Neural cell (in vitro differentiated cells): ENCODE measurements at regions not wholly inside any gene's neighbourhood (a gene's known extent, or its start where the extent isn't known, plus 50 kb on each side); places are given as distances from the start of the nearest gene placed in this dataset.

Experiments used
- H2AFZ ChIP-seq: fragments of 200-600, 300-800 bp; sonication (generic), shearing (Covaris generic); 2 replicates; pipeline ENCODE4 v1.6.0; 2014; ENCODE audit warnings: low read depth, mild to moderate bottlenecking, antibody characterized with exemption, low read length, moderate library complexity
- H3F3A ChIP-seq: fragments of 200-600 bp; shearing (Covaris generic); 2 replicates; pipeline ENCODE4 v1.6.1; 2016; ENCODE audit warnings: mild to moderate bottlenecking, moderate library complexity, mixed read lengths, antibody characterized with exemption, low read length; ENCODE audit not compliant: insufficient read depth, poor library complexity, severe bottlenecking
- H3K27ac ChIP-seq: fragments of 200-600, 300-800 bp; sonication (generic), shearing (Covaris generic); 2 replicates; pipeline ENCODE4 v1.5.1; 2014; ENCODE audit warnings: mild to moderate bottlenecking, low read length, moderate library complexity
- H3K27me3 ChIP-seq: fragments of 300-800, 200-600 bp; sonication (generic), shearing (Covaris generic); 2 replicates; pipeline ENCODE4 v1.6.0; 2014; ENCODE audit warnings: mild to moderate bottlenecking, low read depth, low read length, moderate library complexity; ENCODE audit not compliant: insufficient read depth
- H3K36me3 ChIP-seq: fragments of 300-800, 200-600 bp; sonication (generic), shearing (Covaris generic); 2 replicates; pipeline ENCODE4 v1.5.1; 2014; ENCODE audit warnings: mild to moderate bottlenecking, antibody characterized with exemption, low read length, moderate library complexity; ENCODE audit not compliant: insufficient read depth
- H3K4me2 ChIP-seq: fragments of 300-800, 200-600 bp; sonication (generic), shearing (Covaris generic); 2 replicates; pipeline ENCODE4 v1.6.0; 2014; ENCODE audit warnings: mild to moderate bottlenecking, low read length
- H3K4me3 ChIP-seq: fragments of 300-800, 200-600 bp; sonication (generic), shearing (Covaris generic); 2 replicates; pipeline ENCODE4 v1.5.1; 2014; ENCODE audit warnings: mild to moderate bottlenecking, low read length, moderate library complexity
- H3K79me2 ChIP-seq: fragments of 200-600 bp; shearing (Covaris generic); replicated peaks from 2 replicates; pipeline ENCODE4 v1.6.0; 2014; ENCODE audit warnings: mild to moderate bottlenecking, low read length, moderate library complexity; ENCODE audit not compliant: insufficient read depth
- H3K9ac ChIP-seq: fragments of 300-800, 200-600 bp; sonication (generic), shearing (Covaris generic); 2 replicates; pipeline ENCODE4 v1.6.1; 2016; ENCODE audit warnings: mild to moderate bottlenecking, low read length, mixed read lengths
- H3K9me2 ChIP-seq: fragments of 200-600 bp; shearing (Covaris generic); 2 replicates; pipeline ENCODE4 v1.6.1; 2016; ENCODE audit warnings: mild to moderate bottlenecking, low read length, mixed read lengths; ENCODE audit not compliant: insufficient read depth
- H3K9me3 ChIP-seq: fragments of 200-600, 300-800 bp; sonication (generic), shearing (Covaris generic); 2 replicates; pipeline ENCODE4 v1.6.1; 2016; ENCODE audit warnings: mild to moderate bottlenecking, mixed run types, low read length, moderate library complexity, mixed read lengths
- H4K20me1 ChIP-seq: fragments of 200-600 bp; shearing (Covaris generic); 2 replicates; pipeline ENCODE4 v1.6.1; 2016; ENCODE audit warnings: mild to moderate bottlenecking, mixed run types; ENCODE audit not compliant: insufficient read depth
- EP300 ChIP-seq: fragments of 450-650 bp; conservative IDR thresholded peaks from 2 replicates; pipeline ENCODE4 v1.6.1; 2014; ENCODE audit warnings: antibody characterized with exemption, mild to moderate bottlenecking, moderate library complexity; ENCODE audit not compliant: poor library complexity, severe bottlenecking
- EZH2 ChIP-seq: fragments of 200-600, 300-800 bp; shearing (Covaris generic), sonication (generic); IDR thresholded peaks from 2 replicates; pipeline ENCODE4 v1.6.1; 2014; ENCODE audit warnings: antibody characterized with exemption, low read length, borderline replicate concordance, mild to moderate bottlenecking; ENCODE audit not compliant: insufficient read depth, poor library complexity, severe bottlenecking
- MXI1 ChIP-seq: fragments of 450-650 bp; conservative IDR thresholded peaks from 2 replicates; pipeline ENCODE4 v1.6.1; 2014; ENCODE audit warnings: antibody characterized with exemption, mild to moderate bottlenecking; ENCODE audit not compliant: poor library complexity, severe bottlenecking
- POLR2AphosphoS5 ChIP-seq: IDR thresholded peaks from 2 replicates; pipeline ENCODE4 v1.6.1; 2012
- RAD21 ChIP-seq: fragments of 450-650 bp; conservative IDR thresholded peaks from 2 replicates; pipeline ENCODE4 v1.6.1; 2014; ENCODE audit warnings: antibody characterized with exemption, mild to moderate bottlenecking, moderate library complexity
- SMC3 ChIP-seq: fragments of 450-650 bp; conservative IDR thresholded peaks from 2 replicates; pipeline ENCODE4 v1.6.1; 2014; ENCODE audit warnings: antibody characterized with exemption, mild to moderate bottlenecking, moderate library complexity; ENCODE audit not compliant: poor library complexity
- TAF1 ChIP-seq: IDR thresholded peaks from 2 replicates; pipeline ENCODE4 v1.6.1; 2012; ENCODE audit warnings: low read depth
- TF ChIP-seq, protein P1 (sequence below): IDR thresholded peaks from 2 replicates; pipeline ENCODE4 v1.6.1; 2012; ENCODE audit warnings: borderline replicate concordance
- TF ChIP-seq, protein P2 (sequence below): fragments of 450-650 bp; IDR thresholded peaks from 2 replicates; pipeline ENCODE4 v1.5.1; 2014; ENCODE audit warnings: antibody characterized with exemption, mild to moderate bottlenecking, moderate library complexity; ENCODE audit not compliant: poor library complexity, severe bottlenecking

DNA sequence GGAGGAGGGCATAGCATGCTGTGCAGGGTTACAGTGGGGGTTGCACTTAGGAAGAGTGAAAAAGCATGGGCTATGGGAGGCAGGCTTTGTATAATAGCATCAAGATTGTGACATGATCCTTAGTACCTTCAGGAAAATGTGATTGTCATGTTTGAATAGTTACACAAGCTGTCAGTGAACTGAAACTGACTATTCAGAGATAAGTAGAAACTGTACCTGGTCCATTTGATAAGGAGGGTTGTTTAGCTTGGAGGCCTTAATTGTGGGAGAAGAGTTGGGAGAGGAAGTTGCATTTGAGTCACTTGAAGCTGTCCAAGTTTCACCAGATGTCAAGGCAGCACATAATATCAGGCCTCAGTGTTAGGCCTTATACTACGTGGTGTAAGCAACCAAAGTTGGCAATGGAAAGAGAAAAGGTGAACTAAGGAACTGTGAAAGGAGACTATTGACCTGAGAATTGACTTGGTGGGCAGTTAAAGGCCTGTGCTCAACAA is 85.0 kb downstream of the TEX13C start:
- Histone ChIP-seq H3K79me2 (no peaks in the 10 kb centered on the region), H4K20me1 (no peaks in the 10 kb centered on the region), H3K4me2 (no peak overlapping the region), H3K9me3 (no peaks in the 10 kb centered on the region), H2AFZ (no peak overlapping the region), H3F3A (no peaks in the 10 kb centered on the region), H3K4me3 (no peak overlapping the region), H3K9me2 (no peaks in the 10 kb centered on the region), H3K9ac (no peak overlapping the region), H3K36me3 (no peaks in the 10 kb centered on the region), H3K27ac (no peak overlapping the region), H3K27me3 (no peaks in the 10 kb centered on the region)
- no peak for TF ChIP-seq SMC3
- TF ChIP-seq, protein P1, sequence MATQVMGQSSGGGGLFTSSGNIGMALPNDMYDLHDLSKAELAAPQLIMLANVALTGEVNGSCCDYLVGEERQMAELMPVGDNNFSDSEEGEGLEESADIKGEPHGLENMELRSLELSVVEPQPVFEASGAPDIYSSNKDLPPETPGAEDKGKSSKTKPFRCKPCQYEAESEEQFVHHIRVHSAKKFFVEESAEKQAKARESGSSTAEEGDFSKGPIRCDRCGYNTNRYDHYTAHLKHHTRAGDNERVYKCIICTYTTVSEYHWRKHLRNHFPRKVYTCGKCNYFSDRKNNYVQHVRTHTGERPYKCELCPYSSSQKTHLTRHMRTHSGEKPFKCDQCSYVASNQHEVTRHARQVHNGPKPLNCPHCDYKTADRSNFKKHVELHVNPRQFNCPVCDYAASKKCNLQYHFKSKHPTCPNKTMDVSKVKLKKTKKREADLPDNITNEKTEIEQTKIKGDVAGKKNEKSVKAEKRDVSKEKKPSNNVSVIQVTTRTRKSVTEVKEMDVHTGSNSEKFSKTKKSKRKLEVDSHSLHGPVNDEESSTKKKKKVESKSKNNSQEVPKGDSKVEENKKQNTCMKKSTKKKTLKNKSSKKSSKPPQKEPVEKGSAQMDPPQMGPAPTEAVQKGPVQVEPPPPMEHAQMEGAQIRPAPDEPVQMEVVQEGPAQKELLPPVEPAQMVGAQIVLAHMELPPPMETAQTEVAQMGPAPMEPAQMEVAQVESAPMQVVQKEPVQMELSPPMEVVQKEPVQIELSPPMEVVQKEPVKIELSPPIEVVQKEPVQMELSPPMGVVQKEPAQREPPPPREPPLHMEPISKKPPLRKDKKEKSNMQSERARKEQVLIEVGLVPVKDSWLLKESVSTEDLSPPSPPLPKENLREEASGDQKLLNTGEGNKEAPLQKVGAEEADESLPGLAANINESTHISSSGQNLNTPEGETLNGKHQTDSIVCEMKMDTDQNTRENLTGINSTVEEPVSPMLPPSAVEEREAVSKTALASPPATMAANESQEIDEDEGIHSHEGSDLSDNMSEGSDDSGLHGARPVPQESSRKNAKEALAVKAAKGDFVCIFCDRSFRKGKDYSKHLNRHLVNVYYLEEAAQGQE, result no peak
- TF ChIP-seq, protein P2, sequence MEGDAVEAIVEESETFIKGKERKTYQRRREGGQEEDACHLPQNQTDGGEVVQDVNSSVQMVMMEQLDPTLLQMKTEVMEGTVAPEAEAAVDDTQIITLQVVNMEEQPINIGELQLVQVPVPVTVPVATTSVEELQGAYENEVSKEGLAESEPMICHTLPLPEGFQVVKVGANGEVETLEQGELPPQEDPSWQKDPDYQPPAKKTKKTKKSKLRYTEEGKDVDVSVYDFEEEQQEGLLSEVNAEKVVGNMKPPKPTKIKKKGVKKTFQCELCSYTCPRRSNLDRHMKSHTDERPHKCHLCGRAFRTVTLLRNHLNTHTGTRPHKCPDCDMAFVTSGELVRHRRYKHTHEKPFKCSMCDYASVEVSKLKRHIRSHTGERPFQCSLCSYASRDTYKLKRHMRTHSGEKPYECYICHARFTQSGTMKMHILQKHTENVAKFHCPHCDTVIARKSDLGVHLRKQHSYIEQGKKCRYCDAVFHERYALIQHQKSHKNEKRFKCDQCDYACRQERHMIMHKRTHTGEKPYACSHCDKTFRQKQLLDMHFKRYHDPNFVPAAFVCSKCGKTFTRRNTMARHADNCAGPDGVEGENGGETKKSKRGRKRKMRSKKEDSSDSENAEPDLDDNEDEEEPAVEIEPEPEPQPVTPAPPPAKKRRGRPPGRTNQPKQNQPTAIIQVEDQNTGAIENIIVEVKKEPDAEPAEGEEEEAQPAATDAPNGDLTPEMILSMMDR, result no peak
- TF ChIP-seq MXI1, result no peak
- no peak for TF ChIP-seq EZH2

DNA sequence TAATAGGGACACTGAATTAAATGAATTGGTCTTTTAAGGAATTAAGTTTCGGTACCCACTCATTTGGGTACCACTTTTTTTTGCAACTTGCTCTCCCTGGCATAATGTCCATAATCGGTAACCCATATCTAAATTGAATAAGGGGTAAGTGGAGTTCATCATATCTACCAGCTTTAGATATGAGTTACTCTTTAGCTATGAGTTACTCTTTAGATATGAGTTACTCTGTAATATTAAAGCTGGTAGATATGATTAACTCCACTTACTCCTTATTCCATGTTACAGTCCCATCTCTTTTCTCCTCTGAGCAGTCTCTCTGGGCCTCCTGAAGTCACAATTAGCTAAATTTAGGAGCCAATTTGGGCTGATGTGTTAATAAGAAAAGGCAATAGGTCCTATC is 85.7 kb downstream of the TEX13C start:
- no peaks in the 10 kb centered on the region for H3K9me3 ChIP-seq
- no peak overlapping the region for H3K9ac ChIP-seq
- no peak overlapping the region for H2AFZ ChIP-seq
- no peaks in the 10 kb centered on the region for H3K9me2 ChIP-seq
- H3K4me2 ChIP-seq, result no peak overlapping the region
- no peaks in the 10 kb centered on the region for H3K27me3 ChIP-seq
- TF ChIP-seq EP300, result no peak
- TF ChIP-seq, protein P1, result no peak
- no peak for TF ChIP-seq POLR2AphosphoS5
- TF ChIP-seq TAF1, result no peak
- TF ChIP-seq MXI1, result no peak
- no peak for TF ChIP-seq SMC3
- TF ChIP-seq, protein P2, result no peak
- no peak for TF ChIP-seq RAD21
- TF ChIP-seq EZH2, result no peak
- no peaks in the 10 kb centered on the region for H3K79me2 ChIP-seq
- H3F3A ChIP-seq, result no peaks in the 10 kb centered on the region
- no peak overlapping the region for H3K27ac ChIP-seq
- H3K4me3 ChIP-seq, result no peak overlapping the region
- H4K20me1 ChIP-seq, result no peaks in the 10 kb centered on the region
- H3K36me3 ChIP-seq, result no peaks in the 10 kb centered on the region
